HG02759 (cell line): ENCODE measurements at regions not wholly inside any gene's neighbourhood (a gene's known extent, or its start where the extent isn't known, plus 50 kb on each side); places are given as distances from the start of the nearest gene placed in this dataset.
"Not testable (repeated sequence)": the region's sequence is repeated elsewhere in the genome, so short reads cannot be mapped to it uniquely, and the experiment has no call there.

ENCODE experiments used
- ATAC-seq: cut with Tn5 transposase; IDR thresholded peaks from one replicate; pipeline ENCODE4 v1.9.1; 2021; ENCODE audit warnings: mild to moderate bottlenecking, moderate library complexity; ENCODE audit not compliant: unreplicated experiment

- no peak for ATAC-seq
These were observed 56.3 kb upstream of the PRDM9 start for GRCh38 chr5:23451156-23451555.

- no peak for ATAC-seq
These were observed 57.2 kb upstream of the PRDM9 start for GRCh38 chr5:23450187-23450586.

GRCh38 chr5:23448627-23449026 is 58.8 kb upstream of the PRDM9 start:
- no peak for ATAC-seq

GRCh38 chr5:23446424-23446823 is 61.0 kb upstream of the PRDM9 start:
- no peak for ATAC-seq

GRCh38 chr5:23445573-23445972 is 61.8 kb upstream of the PRDM9 start:
- no peak for ATAC-seq

GRCh38 chr5:23440703-23441102 is 66.7 kb upstream of the PRDM9 start:
- no peak for ATAC-seq

GRCh38 chr5:23437011-23437410 is 70.4 kb upstream of the PRDM9 start:
- no peak for ATAC-seq

- no peak for ATAC-seq
These were observed 73.7 kb upstream of the PRDM9 start for GRCh38 chr5:23433534-23434315.

GRCh38 chr5:23428705-23429104 is 78.7 kb upstream of the PRDM9 start:
- no peak for ATAC-seq

- ATAC-seq, result not testable (repeated sequence)
These were observed 87.2 kb upstream of the PRDM9 start for GRCh38 chr5:23420214-23420613.

- ATAC-seq, result no peak
These were observed 88.3 kb upstream of the PRDM9 start for GRCh38 chr5:23419115-23419514.

GRCh38 chr5:23412515-23412914 is 94.9 kb upstream of the PRDM9 start:
- ATAC-seq, result no peak

GRCh38 chr5:23411994-23412393 is 95.4 kb upstream of the PRDM9 start:
- ATAC-seq, result no peak

GRCh38 chr5:23411200-23411599 is 96.2 kb upstream of the PRDM9 start:
- no peak for ATAC-seq

GRCh38 chr5:23410775-23411174 is 96.6 kb upstream of the PRDM9 start:
- not testable (repeated sequence) for ATAC-seq

- no peak for ATAC-seq
These were observed 101.9 kb upstream of the PRDM9 start for GRCh38 chr5:23405316-23406068.

GRCh38 chr5:23402585-23402984 is 104.8 kb upstream of the PRDM9 start:
- ATAC-seq, result no peak

GRCh38 chr5:23400951-23401350 is 106.5 kb upstream of the PRDM9 start:
- no peak for ATAC-seq

- no peak for ATAC-seq
These were observed 111.1 kb upstream of the PRDM9 start for GRCh38 chr5:23396346-23396745.

GRCh38 chr5:23389291-23390101 is 117.9 kb upstream of the PRDM9 start:
- ATAC-seq, result no peak

GRCh38 chr5:23385036-23385435 is 122.4 kb upstream of the PRDM9 start:
- no peak for ATAC-seq
